NCI-H1436 (cell line): ENCODE measurements at regions not wholly inside any gene's neighbourhood (a gene's known extent, or its start where the extent isn't known, plus 50 kb on each side); places are given as distances from the start of the nearest gene placed in this dataset.
"Not testable (repeated sequence)": the region's sequence is repeated elsewhere in the genome, so short reads cannot be mapped to it uniquely, and the experiment has no call there.

Experiments used
- DNase-seq: peaks from one replicate; lab custom pipeline; 2025; lab: John Stamatoyannopoulos, UW

- no peak for DNase-seq
Observed at GRCh38 chr4:12071316-12071715, 642.6 kb upstream of the HS3ST1 start.

DNA sequence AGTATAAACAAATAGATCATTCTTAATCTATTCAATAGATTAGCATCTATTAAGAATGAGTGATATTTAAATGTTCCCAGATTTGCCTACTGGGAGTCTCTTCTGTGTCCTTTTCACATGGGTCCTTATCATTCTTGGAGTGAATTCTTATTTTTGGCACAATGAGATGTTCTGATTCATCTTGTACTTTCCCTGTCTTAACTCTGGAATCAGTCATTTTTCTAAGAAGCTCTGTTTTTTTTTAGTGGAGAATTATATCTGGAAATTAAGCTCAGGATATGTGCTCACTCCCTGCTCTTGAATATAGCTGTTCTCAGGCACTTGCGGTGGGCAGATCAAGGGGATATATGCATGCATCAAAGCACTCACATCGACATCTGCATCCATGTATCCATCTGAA lies 625.3 kb upstream of the HS3ST1 start:
- DNase-seq: no peak

DNA sequence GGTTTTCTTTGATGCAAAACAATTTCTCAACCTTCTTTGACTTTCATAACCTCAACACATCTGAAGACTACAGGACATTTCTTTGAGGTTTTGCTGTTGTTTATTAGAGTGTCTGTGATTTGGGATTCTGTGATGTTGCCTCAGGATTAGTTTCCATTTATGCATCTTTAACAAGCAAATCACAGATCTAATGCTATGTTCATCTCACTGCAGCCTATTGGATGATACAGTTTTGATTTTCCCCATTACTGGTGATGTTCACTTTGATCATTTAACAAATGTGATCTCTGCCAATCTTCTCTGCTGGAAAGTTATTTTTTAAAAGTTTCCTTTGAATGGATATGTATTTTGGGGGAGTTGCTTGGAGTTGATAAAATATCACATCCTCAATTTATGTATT lies 624.9 kb upstream of the HS3ST1 start:
- DNase-seq: no peak

DNA sequence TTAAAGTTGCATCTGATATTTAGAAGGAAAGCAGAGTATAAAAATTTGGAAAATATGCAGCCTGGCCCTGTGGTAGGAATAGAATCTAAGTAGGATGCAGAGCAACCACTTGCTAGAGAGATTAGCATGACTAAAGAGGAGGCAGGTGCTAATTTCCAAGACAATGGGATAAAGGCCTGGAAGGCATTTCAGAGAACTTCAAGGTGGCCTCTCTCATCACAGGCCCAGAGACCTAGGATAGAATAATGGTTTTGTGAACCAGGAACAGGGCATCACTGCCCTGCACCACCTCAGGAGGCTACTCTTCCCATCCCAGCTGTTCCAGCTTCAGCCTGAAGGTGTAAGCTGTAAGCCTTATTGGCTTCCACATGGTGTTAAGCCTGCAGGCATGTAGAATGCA lies 621.7 kb upstream of the HS3ST1 start:
- no peak for DNase-seq

DNA sequence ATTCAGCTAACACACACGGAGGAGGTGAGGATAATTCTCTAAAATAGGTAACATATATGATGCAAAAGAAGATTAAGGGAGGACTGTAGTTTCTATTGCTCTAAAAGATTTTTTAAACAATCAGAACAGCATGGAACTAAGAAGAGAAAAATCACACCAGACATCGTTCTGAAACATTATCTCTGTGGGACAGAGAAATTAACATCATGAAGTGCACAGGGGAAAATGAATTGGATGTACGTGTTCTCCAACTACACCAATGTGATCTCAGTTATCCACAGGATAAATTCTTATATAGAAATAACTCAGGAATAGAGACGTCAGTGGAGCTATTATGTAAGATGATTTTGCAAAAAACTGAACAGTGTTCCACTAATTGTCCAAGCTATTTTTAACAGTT lies 614.1 kb upstream of the HS3ST1 start:
- no peak for DNase-seq

- DNase-seq: no peak
Observed at GRCh38 chr4:12041828-12042227, 613.1 kb upstream of the HS3ST1 start.

DNA sequence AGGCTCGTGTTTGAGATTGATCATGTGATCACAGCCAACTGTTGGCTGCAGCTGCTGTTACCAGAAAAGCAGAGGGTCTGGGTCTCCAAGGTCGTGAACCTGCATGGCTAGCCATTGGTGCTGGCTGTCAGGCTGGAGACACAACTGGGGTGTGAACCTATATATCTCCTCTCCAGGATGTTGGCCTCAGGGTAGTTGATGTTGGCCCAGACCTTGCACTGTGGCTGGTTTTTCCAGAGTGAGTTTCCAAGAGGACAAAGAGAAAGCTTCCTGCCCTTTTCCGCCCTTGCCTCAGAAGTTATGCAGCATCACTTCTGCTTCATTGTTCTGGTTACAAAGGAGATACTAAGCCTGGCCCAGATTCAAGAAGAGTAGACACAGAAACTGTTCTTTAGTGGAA lies 607.8 kb upstream of the HS3ST1 start:
- no peak for DNase-seq

DNA sequence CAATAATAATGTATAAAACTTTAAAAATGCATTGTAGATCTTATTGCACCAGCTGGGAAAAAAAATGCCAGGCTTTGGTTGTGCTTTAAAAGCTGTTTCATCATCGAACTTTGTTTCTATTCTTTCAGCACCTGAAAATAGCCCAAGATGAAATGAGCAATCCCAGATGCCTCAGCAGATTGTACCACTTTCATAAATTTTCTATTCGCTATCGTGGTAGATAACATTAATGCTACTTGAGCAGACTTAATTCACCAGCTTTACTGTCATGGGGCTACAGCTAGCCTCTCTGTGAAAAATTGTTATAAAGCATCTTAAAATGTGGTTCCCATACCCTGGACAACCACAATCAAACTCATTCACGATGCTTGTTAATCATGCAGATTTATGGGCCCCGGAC lies 599.6 kb upstream of the HS3ST1 start:
- DNase-seq: no peak

DNA sequence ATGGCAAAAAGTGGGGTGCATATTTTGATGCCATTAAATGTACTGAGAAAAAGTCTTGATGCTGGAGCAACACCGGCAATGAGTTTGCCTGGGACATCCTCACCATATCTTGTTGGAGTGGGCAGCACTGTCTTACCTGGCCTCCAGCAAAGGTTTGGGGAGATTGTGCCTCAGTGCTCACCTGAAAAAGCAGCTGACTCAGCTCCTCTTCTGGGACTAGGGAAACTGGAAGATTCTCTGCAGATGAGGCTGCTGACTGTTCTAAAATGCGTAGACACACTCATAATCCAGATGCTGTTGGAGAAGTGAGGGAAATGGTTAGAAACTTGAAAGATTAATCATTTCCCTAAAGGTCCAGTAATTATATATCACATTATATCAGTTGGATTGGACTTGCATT lies 593.7 kb upstream of the HS3ST1 start:
- DNase-seq: no peak

- no peak for DNase-seq
Observed at GRCh38 chr4:12016729-12017128, 588.0 kb upstream of the HS3ST1 start.

DNA sequence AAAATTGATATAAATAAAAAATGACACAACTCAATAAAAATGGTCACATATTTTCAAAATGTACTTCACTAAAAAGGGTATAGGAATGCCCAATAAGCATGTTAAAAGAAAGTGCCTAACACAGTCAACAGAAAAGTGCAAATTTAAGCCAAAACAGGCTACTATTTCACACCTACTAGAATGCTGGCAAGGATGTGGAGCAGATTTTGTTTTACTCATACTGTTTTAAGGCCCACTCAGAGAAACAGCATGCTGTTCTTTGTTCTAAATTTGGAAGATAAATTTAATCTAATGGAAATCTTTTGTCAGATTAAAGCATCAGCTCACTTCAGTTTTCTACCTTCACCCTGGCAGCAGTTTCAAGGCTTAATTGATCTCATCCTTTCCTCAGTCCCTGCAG lies 576.8 kb upstream of the HS3ST1 start:
- no peak for DNase-seq

DNA sequence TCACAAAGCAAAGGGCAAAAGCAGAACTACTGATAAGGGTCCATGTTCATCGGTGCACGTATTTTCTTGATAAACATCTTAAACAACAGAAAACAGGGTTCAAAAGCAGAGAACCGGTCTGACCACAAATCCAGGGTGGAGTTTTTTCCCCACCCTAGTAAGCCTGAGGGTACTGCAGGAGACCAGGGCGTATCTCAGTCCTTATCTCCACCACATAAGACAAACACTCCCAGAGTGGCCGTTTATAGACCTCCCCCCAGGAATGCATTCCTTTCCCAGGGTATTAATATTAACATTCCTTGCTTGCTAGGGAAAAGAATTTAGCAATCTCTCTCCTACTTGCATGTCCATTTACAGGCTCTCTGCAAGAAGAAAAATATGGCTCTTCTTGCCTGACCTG lies 567.9 kb upstream of the HS3ST1 start:
- DNase-seq: not testable (repeated sequence)

DNA sequence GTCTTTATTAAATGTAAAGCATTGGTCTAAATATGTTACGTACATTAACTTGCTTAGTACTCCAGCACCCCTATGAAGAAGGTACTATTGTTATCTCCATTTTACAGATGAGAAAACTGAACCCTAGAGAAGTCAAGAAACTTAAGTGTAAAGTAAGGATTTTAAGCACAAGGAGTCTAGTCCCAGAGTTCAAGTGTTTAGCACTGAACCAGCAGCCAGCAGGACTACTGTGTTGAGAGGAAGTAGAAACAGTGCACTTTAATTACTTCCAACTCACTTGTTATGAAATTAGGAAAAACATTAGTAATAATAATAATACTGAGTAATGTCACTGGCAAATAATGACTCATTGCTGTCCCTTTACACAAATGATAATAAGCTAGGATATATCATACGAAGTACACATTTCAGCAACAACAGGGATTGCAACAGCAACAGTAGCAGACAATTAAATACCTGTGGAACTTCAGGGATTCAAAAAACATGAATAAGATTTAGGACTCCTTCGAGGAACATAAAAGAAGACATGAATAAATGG lies 548.1 kb upstream of the HS3ST1 start:
- DNase-seq: no peak

- no peak for DNase-seq
Observed at GRCh38 chr4:11973270-11973669, 544.6 kb upstream of the HS3ST1 start.

- DNase-seq: no peak
Observed at GRCh38 chr4:11970754-11971153, 542.1 kb upstream of the HS3ST1 start.

GRCh38 chr4:11966782-11967181 lies 538.1 kb upstream of the HS3ST1 start:
- DNase-seq: no peak

DNA sequence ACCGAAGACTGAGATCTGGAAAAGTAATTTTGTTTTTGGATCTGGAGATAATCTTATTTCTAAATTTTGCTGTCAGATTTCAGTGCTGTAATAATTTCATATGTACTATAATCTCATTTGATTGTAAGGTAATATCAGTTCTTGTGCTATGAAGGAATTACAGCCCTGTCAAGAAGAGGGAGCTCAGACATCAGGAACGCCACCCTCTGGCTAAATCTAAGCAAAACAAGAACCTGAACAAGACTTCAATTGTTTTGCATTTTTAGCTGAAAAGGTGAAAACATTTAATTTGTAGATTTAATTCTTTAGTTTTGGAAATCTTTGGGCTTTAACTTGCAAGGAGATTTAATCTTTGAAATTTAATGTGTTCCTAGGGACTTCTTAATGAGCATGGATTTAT lies 525.4 kb upstream of the HS3ST1 start:
- no peak for DNase-seq

DNA sequence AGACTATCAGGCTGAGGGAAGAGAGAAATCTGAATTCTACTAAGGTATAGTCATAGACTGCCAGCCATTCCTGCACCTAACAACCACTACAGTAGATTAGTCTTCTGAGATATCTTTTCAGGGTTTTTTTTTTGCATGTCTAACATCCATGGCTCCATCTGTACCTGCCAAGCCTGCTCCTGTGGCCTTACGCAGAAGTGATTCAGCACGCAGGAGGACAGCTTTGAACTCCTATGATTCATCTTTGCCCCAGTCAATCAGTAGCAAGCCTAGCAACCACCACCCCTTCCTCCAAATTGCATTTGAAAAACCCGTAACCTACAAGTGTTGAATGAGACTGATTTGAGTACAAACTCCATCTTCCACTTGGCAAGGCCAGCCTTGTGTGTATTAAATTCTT lies 520.7 kb upstream of the HS3ST1 start:
- no peak for DNase-seq

DNA sequence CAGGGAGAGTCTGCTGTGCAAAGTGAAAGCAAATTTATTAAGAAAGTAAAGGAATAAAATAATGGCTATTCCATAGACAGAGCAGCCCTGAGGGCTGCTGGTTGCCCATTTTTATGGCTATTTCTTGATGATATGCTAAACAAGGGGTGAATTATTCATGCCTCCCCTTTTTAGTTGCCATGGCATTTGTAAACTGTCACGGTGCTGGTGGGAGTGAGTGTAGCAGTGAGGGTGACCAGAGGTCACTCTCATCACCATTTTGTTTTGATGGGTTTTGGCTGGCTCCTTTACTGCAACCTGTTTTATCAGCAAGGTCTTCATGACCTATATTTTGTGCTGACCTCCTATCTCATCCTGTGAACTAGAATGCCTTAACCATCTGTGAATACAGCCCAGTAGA lies 518.9 kb upstream of the HS3ST1 start:
- not testable (repeated sequence) for DNase-seq

GRCh38 chr4:11937941-11938340 lies 509.2 kb upstream of the HS3ST1 start:
- no peak for DNase-seq

GRCh38 chr4:11931266-11931820 lies 502.6 kb upstream of the HS3ST1 start:
- no peak for DNase-seq

GRCh38 chr4:11929080-11929479 lies 500.4 kb upstream of the HS3ST1 start:
- no peak for DNase-seq

- DNase-seq: no peak
Observed at GRCh38 chr4:11919316-11919715, 490.6 kb upstream of the HS3ST1 start.

DNA sequence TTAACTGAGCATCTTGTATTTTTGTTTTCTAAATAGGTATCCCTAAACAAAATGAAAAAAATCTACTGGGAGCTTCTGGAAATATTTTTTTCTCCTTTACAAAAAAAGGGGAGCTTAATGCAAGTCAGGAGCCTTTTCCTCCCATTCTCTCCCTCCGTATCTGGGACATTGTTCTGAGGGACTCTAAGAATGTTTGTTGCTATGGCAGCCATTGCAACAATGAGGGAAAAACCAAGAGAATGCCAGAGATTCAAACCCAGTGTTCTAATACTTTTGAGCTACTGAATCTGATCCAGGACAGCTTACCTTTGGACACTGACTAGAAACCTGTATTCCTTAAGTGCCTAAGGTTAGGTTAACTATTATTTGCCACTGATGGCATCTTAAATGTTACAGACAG lies 485.7 kb upstream of the HS3ST1 start:
- DNase-seq: no peak

- no peak for DNase-seq
Observed at GRCh38 chr4:11912886-11913285, 484.2 kb upstream of the HS3ST1 start.
